ENCODE measurements at regions not wholly inside any gene's neighbourhood (a gene's known extent, or its start where the extent isn't known, plus 50 kb on each side); places are given as distances from the start of the nearest gene placed in this dataset.

DNA sequence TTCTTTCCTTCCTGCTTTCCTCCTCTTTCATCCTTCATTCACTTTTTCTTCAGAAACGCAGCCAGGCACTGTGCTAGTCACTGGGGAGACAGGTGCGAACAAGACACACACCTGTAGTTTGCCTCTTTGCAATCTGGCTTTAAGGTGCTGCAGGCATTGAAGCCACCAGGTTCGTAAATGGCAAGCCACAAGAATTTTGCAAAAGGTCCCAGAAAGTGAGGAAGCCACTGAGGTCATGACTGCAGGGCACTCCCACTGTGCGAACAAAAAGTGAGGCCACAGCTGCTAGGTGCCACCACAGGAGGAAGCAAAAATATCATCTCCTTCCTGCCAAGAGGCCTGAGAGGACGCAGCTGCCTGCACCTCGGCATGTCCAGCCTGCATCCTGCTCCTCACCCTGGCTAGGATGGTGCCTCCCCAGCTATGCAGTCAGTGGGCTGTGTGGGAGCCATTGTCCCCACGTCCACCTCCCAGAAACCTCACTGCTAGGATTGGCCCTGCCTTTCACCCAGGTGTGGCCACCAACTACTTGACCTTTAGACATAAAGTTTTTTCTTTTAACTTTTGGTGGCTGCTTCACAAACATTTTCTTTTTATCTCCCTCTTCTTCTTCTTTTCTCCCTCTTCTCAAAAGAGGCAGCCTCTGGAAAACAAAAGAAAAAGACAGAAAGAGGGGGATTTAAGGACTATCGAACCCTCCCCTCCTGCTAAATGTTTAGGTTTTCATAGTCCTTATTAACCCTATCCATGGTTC, 230.8 kb downstream of the BCAS1 start:
- no peak for TF ChIP-seq TAF1 (conservative IDR thresholded peaks at IDR 0.05)
- TF ChIP-seq, protein P1, sequence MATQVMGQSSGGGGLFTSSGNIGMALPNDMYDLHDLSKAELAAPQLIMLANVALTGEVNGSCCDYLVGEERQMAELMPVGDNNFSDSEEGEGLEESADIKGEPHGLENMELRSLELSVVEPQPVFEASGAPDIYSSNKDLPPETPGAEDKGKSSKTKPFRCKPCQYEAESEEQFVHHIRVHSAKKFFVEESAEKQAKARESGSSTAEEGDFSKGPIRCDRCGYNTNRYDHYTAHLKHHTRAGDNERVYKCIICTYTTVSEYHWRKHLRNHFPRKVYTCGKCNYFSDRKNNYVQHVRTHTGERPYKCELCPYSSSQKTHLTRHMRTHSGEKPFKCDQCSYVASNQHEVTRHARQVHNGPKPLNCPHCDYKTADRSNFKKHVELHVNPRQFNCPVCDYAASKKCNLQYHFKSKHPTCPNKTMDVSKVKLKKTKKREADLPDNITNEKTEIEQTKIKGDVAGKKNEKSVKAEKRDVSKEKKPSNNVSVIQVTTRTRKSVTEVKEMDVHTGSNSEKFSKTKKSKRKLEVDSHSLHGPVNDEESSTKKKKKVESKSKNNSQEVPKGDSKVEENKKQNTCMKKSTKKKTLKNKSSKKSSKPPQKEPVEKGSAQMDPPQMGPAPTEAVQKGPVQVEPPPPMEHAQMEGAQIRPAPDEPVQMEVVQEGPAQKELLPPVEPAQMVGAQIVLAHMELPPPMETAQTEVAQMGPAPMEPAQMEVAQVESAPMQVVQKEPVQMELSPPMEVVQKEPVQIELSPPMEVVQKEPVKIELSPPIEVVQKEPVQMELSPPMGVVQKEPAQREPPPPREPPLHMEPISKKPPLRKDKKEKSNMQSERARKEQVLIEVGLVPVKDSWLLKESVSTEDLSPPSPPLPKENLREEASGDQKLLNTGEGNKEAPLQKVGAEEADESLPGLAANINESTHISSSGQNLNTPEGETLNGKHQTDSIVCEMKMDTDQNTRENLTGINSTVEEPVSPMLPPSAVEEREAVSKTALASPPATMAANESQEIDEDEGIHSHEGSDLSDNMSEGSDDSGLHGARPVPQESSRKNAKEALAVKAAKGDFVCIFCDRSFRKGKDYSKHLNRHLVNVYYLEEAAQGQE (IDR thresholded peaks at IDR 0.05), result no peak
- TF ChIP-seq, protein P2, sequence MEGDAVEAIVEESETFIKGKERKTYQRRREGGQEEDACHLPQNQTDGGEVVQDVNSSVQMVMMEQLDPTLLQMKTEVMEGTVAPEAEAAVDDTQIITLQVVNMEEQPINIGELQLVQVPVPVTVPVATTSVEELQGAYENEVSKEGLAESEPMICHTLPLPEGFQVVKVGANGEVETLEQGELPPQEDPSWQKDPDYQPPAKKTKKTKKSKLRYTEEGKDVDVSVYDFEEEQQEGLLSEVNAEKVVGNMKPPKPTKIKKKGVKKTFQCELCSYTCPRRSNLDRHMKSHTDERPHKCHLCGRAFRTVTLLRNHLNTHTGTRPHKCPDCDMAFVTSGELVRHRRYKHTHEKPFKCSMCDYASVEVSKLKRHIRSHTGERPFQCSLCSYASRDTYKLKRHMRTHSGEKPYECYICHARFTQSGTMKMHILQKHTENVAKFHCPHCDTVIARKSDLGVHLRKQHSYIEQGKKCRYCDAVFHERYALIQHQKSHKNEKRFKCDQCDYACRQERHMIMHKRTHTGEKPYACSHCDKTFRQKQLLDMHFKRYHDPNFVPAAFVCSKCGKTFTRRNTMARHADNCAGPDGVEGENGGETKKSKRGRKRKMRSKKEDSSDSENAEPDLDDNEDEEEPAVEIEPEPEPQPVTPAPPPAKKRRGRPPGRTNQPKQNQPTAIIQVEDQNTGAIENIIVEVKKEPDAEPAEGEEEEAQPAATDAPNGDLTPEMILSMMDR (IDR thresholded peaks at IDR 0.05; ENCODE audit: low read depth, low read length, missing input control), result no peak
- TF ChIP-seq, protein P3, sequence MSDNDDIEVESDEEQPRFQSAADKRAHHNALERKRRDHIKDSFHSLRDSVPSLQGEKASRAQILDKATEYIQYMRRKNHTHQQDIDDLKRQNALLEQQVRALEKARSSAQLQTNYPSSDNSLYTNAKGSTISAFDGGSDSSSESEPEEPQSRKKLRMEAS (IDR thresholded peaks at IDR 0.05), result no peak

Measured in liver (tissue), 3 donors.